Transverse colon (tissue), 4 donors: ENCODE measurements at regions not wholly inside any gene's neighbourhood (a gene's known extent, or its start where the extent isn't known, plus 50 kb on each side); places are given as distances from the start of the nearest gene placed in this dataset.

ENCODE experiments used
- DNase-seq: peaks from one replicate; pipeline ENCODE4 v3.0.0-alpha.2; 2019
- H3K27ac ChIP-seq, 4 donors: fragments of 200-600 bp; sonication (generic); 2 replicates each; pipeline ENCODE4 v1.5.1; 2016 to 2018; ENCODE audit warnings: inconsistent platforms in 4 of 4
- H3K27me3 ChIP-seq: fragments of 200-600 bp; sonication (generic); 2 replicates; pipeline ENCODE4 v1.5.1; 2017; ENCODE audit warnings: inconsistent platforms
- H3K36me3 ChIP-seq, 4 donors: fragments of 200-600 bp; sonication (generic); 2 replicates each; pipeline ENCODE4 v1.5.1; 2017 to 2019; ENCODE audit warnings: inconsistent platforms in 4 of 4
- H3K4me1 ChIP-seq, 4 donors: fragments of 200-600 bp; sonication (generic); 2 replicates each; pipeline ENCODE4 v1.5.1; 2017 to 2020; ENCODE audit warnings: inconsistent platforms in 4 of 4
- H3K4me3 ChIP-seq, 4 donors: fragments of 200-600 bp; sonication (generic); 1 replicate in 1 of 4; 2 replicates in 3 of 4; pipeline versions ENCODE4 v1.5.1 to v1.6.1; 2017 to 2019; ENCODE audit warnings: inconsistent platforms in 4 of 4
- H3K9me3 ChIP-seq, 2 donors: fragments of 200-600 bp; sonication (generic); 2 replicates each; pipeline ENCODE4 v1.5.1; 2017 to 2019; ENCODE audit warnings: inconsistent platforms in 2 of 2
- EP300 ChIP-seq: sonication (generic); formaldehyde crosslinking; IDR thresholded peaks from one replicate; pipeline ENCODE4 v1.6.1; 2017; ENCODE audit warnings: antibody characterized with exemption, low read depth
- POLR2A ChIP-seq: fragments of 450-650 bp; IDR thresholded peaks from one replicate; pipeline ENCODE4 v1.6.1; 2016; ENCODE audit warnings: antibody characterized with exemption, mild to moderate bottlenecking, moderate library complexity
- POLR2AphosphoS5 ChIP-seq, 3 donors: sonication (generic); formaldehyde crosslinking; IDR thresholded peaks; one replicate each; pipeline ENCODE4 v1.6.1; 2016; ENCODE audit warnings: antibody characterized with exemption in 3 of 3
- WGBS, 2 donors: methylation state at CpG; one replicate each; pipeline ENCODE4 v1.1.5; 2018; ENCODE audit warnings: low coverage in 1 of 2; 5-methylcytosine and 5-hydroxymethylcytosine counted together
- in situ Hi-C, 4 donors: fragments of 200-750 bp; cut with MboI; loops; one replicate each; pipeline versions ENCODE4 v1.15.0 to v1.15.1; 2017; ENCODE audit warnings: low sequenced_read_pairs in 3 of 4, low pct_ligation_motif_present in 1 of 4, low pct_unique_long_range_greater_than_20kb in 1 of 4
- intact Hi-C: fragments of 100-400 bp; cut with DNase I; formaldehyde crosslinking; loops from one replicate; pipeline ENCODE4 v1.15.1; 2023; ENCODE audit warnings: low total_unique reads
- small RNA-seq, 4 donors: library from RNA; depleted of rRNA; stranded (forward); fragments of <200 nt; gene quantifications; one replicate each; pipeline ENCODE3, GENCODE V24; 2016
- TF ChIP-seq, protein P1 (sequence below), 5 experiments: fragments of 200-600 bp in 3 of 5; fragments of 450-650 bp in 2 of 5; sonication (generic) in 3 of 5; IDR thresholded peaks; 1 replicate in 2 of 5; 2 replicates in 3 of 5; pipeline ENCODE4 v1.5.1; 2016 to 2017; ENCODE audit warnings: antibody characterized with exemption in 5 of 5, inconsistent platforms in 3 of 5, mild to moderate bottlenecking in 2 of 5, moderate library complexity in 1 of 5

DNA sequence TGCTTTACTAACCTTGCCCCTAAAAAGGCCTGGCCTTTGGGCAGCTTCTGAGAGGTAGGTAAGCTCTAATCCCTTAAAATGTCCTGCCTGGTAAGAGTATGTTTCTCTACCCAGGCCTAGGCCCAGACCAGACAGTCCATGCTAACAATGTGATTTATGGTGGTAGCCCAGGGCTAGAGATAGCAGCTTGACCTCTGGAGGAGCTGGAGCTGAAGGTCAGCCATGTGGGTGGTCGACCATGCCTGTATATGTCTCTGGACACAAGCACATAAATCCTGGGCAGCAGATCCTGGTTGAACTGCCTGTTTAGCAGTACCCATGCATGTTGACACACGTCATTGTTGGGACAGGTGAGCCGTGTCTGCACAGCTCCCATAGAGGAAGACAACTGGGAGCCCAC, 62.1 kb upstream of the PHACTR1 start:
- Histone ChIP-seq H3K9me3 (no peaks in the 10 kb centered on the region), H3K27me3 (peaks cover 6% of the 10 kb centered on the region), H3K27ac (no peak overlapping the region), H3K4me3 (no peak overlapping the region), H3K36me3 (no peaks in the 10 kb centered on the region), H3K4me1 (no peaks in the 10 kb centered on the region)
- in situ Hi-C loops: no loop called here
- intact Hi-C loops: no loop called here
- DNase-seq: no peak
- WGBS, 2 donors: 28% methylated on average over 3 of the region's 3 CpGs; no CpG with 5 or more reads in 1 of the 2 donors
- TF ChIP-seq EP300: no peak

GRCh38 chr6:12656906-12657305, 59.7 kb upstream of the PHACTR1 start:
- Histone ChIP-seq H3K27me3 (peaks cover 5% of the 10 kb centered on the region), H3K27ac (no peak overlapping the region), H3K9me3 (no peaks in the 10 kb centered on the region), H3K4me3 (no peak overlapping the region), H3K4me1 (no peaks in the 10 kb centered on the region), H3K36me3 (no peaks in the 10 kb centered on the region)
- no peak for TF ChIP-seq POLR2A
- TF ChIP-seq POLR2AphosphoS5 (IDR thresholded peaks at IDR 0.05): no peak
- TF ChIP-seq, protein P1, sequence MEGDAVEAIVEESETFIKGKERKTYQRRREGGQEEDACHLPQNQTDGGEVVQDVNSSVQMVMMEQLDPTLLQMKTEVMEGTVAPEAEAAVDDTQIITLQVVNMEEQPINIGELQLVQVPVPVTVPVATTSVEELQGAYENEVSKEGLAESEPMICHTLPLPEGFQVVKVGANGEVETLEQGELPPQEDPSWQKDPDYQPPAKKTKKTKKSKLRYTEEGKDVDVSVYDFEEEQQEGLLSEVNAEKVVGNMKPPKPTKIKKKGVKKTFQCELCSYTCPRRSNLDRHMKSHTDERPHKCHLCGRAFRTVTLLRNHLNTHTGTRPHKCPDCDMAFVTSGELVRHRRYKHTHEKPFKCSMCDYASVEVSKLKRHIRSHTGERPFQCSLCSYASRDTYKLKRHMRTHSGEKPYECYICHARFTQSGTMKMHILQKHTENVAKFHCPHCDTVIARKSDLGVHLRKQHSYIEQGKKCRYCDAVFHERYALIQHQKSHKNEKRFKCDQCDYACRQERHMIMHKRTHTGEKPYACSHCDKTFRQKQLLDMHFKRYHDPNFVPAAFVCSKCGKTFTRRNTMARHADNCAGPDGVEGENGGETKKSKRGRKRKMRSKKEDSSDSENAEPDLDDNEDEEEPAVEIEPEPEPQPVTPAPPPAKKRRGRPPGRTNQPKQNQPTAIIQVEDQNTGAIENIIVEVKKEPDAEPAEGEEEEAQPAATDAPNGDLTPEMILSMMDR (IDR thresholded peaks at IDR 0.05): no peak
- TF ChIP-seq EP300: no peak
- DNase-seq: no peak
- WGBS, 2 donors: 66 to 72% methylated on average over 3 of the region's 3 CpGs
- in situ Hi-C loops: no loop called here
- intact Hi-C loops: no loop called here

GRCh38 chr6:12657884-12658283, 58.7 kb upstream of the PHACTR1 start:
- H3K36me3 ChIP-seq: no peaks in the 10 kb centered on the region
- H3K4me1 ChIP-seq: no peaks in the 10 kb centered on the region
- DNase-seq: no peak
- no peaks in the 10 kb centered on the region for H3K9me3 ChIP-seq
- WGBS, 2 donors: 92 to 93% methylated on average over 2 of the region's 2 CpGs
- intact Hi-C loops (no loop called here), in situ Hi-C loops (no loop called here)
- no peak overlapping the region for H3K4me3 ChIP-seq
- peaks cover 5% of the 10 kb centered on the region for H3K27me3 ChIP-seq
- no peak overlapping the region for H3K27ac ChIP-seq
- no peak for TF ChIP-seq POLR2AphosphoS5 (IDR thresholded peaks at IDR 0.05)
- no peak for TF ChIP-seq EP300
- TF ChIP-seq, protein P1 (IDR thresholded peaks at IDR 0.05): no peak
- TF ChIP-seq POLR2A: no peak

GRCh38 chr6:12661432-12662089, 55.0 kb upstream of the PHACTR1 start:
- TF ChIP-seq POLR2AphosphoS5 (IDR thresholded peaks at IDR 0.05) (no peak), POLR2A (no peak), EP300 (no peak)
- TF ChIP-seq, protein P1 (IDR thresholded peaks at IDR 0.05): no peak
- peaks cover 5% of the 10 kb centered on the region for H3K27me3 ChIP-seq
- no peak for DNase-seq
- no peaks in the 10 kb centered on the region for H3K9me3 ChIP-seq
- H3K36me3 ChIP-seq: no peaks in the 10 kb centered on the region
- intact Hi-C loops: no loop called here
- no peak overlapping the region for H3K27ac ChIP-seq
- in situ Hi-C loops: no loop called here
- 65 to 72% methylated on average over 5 to 10 of the region's 10 CpGs for WGBS, 2 donors
- no peaks in the 10 kb centered on the region for H3K4me1 ChIP-seq
- no peak overlapping the region for H3K4me3 ChIP-seq

Small RNA genes in the stretch of these regions (small RNA-seq; reads per million reads assigned to genes)
- gene RN7SKP293: 0 reads per million in 4 donors
